ENCODE measurements at regions not wholly inside any gene's neighbourhood (a gene's known extent, or its start where the extent isn't known, plus 50 kb on each side); places are given as distances from the start of the nearest gene placed in this dataset.

- no peak overlapping the region for H3K23ac ChIP-seq (ENCODE audit: insufficient read length, low read depth, low read length)
- Mint-ChIP-seq H3K36me3 (ENCODE audit: insufficient read depth in 1 of 3, low read depth in 3 of 3) (no peaks in the 10 kb centered on the region; a peak in 2 of 7 replicates), H3K4me3 (no peak overlapping the region), H3K4me1 (no peaks in the 10 kb centered on the region), H3K9me3 (no peaks in the 10 kb centered on the region), H3K27me3 (ENCODE audit: low read depth) (peaks cover 3% of the 10 kb centered on the region; the same call in 1 of the 2 replicates), H3K27ac (no peak overlapping the region)
- no peak for DNase-seq
- H2BK12ac ChIP-seq (ENCODE audit: insufficient read length, low read depth, low read length): no peak overlapping the region
- H3K18ac ChIP-seq (ENCODE audit: insufficient read length, low read depth, low read length): no peak overlapping the region
- H3K79me1 ChIP-seq (ENCODE audit: insufficient read depth, low read depth, low read length, poor library complexity, severe bottlenecking): no peaks in the 10 kb centered on the region
- WGBS (ENCODE audit: extremely low coverage, insufficient read length, low lambda C conversion rate): no CpG with 5 or more reads among the region's 2 CpGs
- TF ChIP-seq CTCF (conservative IDR thresholded peaks at IDR 0.05): no peak
- no peaks in the 10 kb centered on the region for H3K27me3 ChIP-seq (ENCODE audit: insufficient read depth, low read length)
- H3K27ac ChIP-seq (ENCODE audit: insufficient read length, low read depth, low read length): no peak overlapping the region
- H3K56ac ChIP-seq (ENCODE audit: insufficient read length, low read depth, low read length): no peak overlapping the region
- H2BK120ac ChIP-seq (ENCODE audit: low read depth, low read length, poor library complexity, severe bottlenecking): no peak overlapping the region
- no peak overlapping the region for H2BK15ac ChIP-seq (ENCODE audit: low read depth, low read length)
- H3K14ac ChIP-seq (ENCODE audit: insufficient read depth, low read length): no peak overlapping the region
- no peak overlapping the region for H2BK5ac ChIP-seq (ENCODE audit: insufficient read length, low read length)
- H3K9ac ChIP-seq (ENCODE audit: extremely low read depth, insufficient read length, low read length): no peak overlapping the region
- H4K91ac ChIP-seq (ENCODE audit: insufficient read length, low read depth, low read length): no peak overlapping the region
- no peaks in the 10 kb centered on the region for H3K9me3 ChIP-seq (ENCODE audit: control insufficient read depth, low read depth, low read length)
- no peak overlapping the region for H4K8ac ChIP-seq (replicated peaks; ENCODE audit: insufficient read length, low read depth, low read length)
- H3K23me2 ChIP-seq (ENCODE audit: insufficient read length, low read depth, low read length, poor library complexity, severe bottlenecking): no peaks in the 10 kb centered on the region
- no peaks in the 10 kb centered on the region for H4K20me1 ChIP-seq (ENCODE audit: control insufficient read depth, insufficient read depth, insufficient read length)
- no peak overlapping the region for H3K4ac ChIP-seq (ENCODE audit: low read depth, low read length)
- H2AK5ac ChIP-seq (ENCODE audit: insufficient read length, low read length): no peak overlapping the region
- no peak overlapping the region for H2AFZ ChIP-seq (ENCODE audit: low read length)
- H3K79me2 ChIP-seq (ENCODE audit: insufficient read depth, low read length): no peaks in the 10 kb centered on the region
- H3T11ph ChIP-seq (ENCODE audit: low read length): no peak overlapping the region
- no peak overlapping the region for H2BK20ac ChIP-seq (ENCODE audit: low read depth, low read length, poor library complexity, severe bottlenecking)
- no peak overlapping the region for H3K4me2 ChIP-seq (ENCODE audit: insufficient read depth, insufficient read length, low read length)
- H3K4me1 ChIP-seq (ENCODE audit: insufficient read depth, low read length): no peaks in the 10 kb centered on the region
- no peak overlapping the region for H4K5ac ChIP-seq (ENCODE audit: insufficient read length, low read depth, low read length)
Measured at GRCh38 chr11:121769191-121769590, 316.4 kb upstream of the SORL1-AS1 start.
